Lower leg skin (tissue), 4 donors: ENCODE measurements at regions not wholly inside any gene's neighbourhood (a gene's known extent, or its start where the extent isn't known, plus 50 kb on each side); places are given as distances from the start of the nearest gene placed in this dataset.

ENCODE experiments used
- DNase-seq, 2 donors: peaks; one replicate each; pipeline ENCODE4 v3.0.0-alpha.2; 2019; ENCODE audit warnings: low spot score in 2 of 2
- H3K4me3 ChIP-seq: fragments of 200-600 bp; sonication (generic); 2 replicates; pipeline ENCODE4 v1.5.1; 2017; ENCODE audit warnings: mild to moderate bottlenecking, low read depth; ENCODE audit not compliant: poor library complexity, severe bottlenecking
- CTCF ChIP-seq, 3 donors: fragments of 450-650 bp; IDR thresholded peaks; one replicate each; pipeline ENCODE4 v1.5.1; 2016; ENCODE audit warnings: antibody characterized with exemption in 3 of 3, mild to moderate bottlenecking in 3 of 3, moderate library complexity in 2 of 3
- POLR2A ChIP-seq, 2 donors: fragments of 450-650 bp; IDR thresholded peaks; one replicate each; pipeline ENCODE4 v1.6.1; 2016 to 2017; ENCODE audit warnings: antibody characterized with exemption in 2 of 2, mild to moderate bottlenecking in 1 of 2, moderate library complexity in 1 of 2
- WGBS, 2 donors: methylation state at CpG; one replicate each; pipeline ENCODE4 v1.1.5; 2018; 5-methylcytosine and 5-hydroxymethylcytosine counted together
- intact Hi-C: fragments of 100-400 bp; cut with DNase I; formaldehyde crosslinking; loops from one replicate; pipeline ENCODE4 v1.15.0; 2023; ENCODE audit warnings: low total_unique reads

DNA sequence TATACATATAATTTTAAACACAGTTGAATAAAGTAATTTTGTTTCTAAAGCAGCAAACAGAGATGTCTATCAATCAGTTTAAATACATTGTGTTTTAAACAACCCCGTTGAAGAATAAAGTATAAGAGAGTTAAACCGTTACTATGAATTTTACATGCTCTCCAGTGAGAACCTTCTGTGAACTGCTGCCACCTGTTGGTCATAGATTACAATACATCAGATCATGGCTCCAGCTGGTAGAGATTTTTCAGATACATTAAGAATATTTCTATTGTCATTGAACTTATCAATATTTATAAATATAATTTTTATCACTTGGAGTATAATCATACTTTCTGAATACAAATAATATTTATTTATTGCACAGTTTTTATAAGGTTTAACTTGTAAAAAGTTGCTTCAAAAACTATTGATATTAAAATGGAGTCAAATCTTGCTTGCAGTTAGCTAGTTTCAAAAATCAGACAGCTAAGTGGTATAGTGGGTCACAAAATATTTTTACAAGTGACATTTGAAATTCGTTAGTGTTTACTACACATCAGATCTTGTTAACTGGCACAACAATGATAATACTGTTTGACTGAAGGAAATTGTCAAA lies 561.2 kb upstream of the PHF14 start:
- DNase-seq, result no peak
- WGBS, 2 donors, result 1 to 3% methylated on average over 3 of the region's 3 CpGs
- TF ChIP-seq CTCF (IDR thresholded peaks at IDR 0.05), result no peak
- TF ChIP-seq POLR2A (IDR thresholded peaks at IDR 0.05), result no peak
- no peak overlapping the region for H3K4me3 ChIP-seq
- intact Hi-C loops, result no loop called here

DNA sequence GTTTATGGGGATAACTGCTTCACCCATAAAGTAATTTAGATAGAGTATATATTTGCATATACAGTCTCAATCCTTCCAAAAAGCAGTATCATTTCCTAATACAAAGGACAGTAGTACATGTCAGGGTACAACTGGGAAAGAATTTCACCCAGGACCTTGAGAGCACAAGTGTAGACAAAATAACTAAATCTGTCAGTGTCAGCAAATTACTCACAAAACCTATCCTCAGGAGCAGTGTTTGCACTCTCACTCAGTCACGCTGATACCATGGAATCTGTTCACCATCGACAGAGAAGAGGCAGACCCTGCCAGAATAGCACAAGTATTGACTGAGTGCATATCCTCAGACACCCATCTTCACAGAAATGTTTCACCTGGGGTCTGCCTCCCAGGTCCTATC lies 554.7 kb upstream of the PHF14 start:
- intact Hi-C loops, result no loop called here
- H3K4me3 ChIP-seq, result no peak overlapping the region
- 59 to 65% methylated on average over 2 of the region's 2 CpGs for WGBS, 2 donors
- no peak for DNase-seq
- no peak for TF ChIP-seq CTCF (IDR thresholded peaks at IDR 0.05)
- TF ChIP-seq POLR2A (IDR thresholded peaks at IDR 0.05), result no peak

- DNase-seq, result no peak
- TF ChIP-seq POLR2A (IDR thresholded peaks at IDR 0.05) (no peak), CTCF (IDR thresholded peaks at IDR 0.05) (no peak)
- WGBS, 2 donors, result 21 to 31% methylated on average over 2 of the region's 2 CpGs
- intact Hi-C loops, result no loop called here
- no peak overlapping the region for H3K4me3 ChIP-seq
Observed at GRCh38 chr7:10429031-10429430, 544.6 kb upstream of the PHF14 start.

DNA sequence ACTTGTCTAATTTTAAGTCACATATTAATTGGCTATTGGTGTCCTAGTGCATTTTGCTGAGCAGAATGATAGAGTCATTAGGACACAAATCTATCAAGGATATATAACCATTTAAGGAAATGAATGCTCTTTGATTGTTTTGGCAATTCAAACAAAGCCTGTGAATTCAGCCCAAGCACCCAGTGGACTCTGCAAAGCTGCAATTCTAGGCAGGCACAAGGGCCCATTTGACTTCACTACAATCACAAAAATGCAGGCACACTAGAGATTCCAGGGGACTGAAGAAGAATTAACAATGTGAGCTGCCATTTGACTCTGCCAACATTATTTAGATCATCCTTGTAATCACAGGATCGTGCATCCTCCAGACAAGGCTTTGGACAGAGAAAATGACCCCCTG lies 544.2 kb upstream of the PHF14 start:
- H3K4me3 ChIP-seq, result no peak overlapping the region
- intact Hi-C loops, result no loop called here
- WGBS, 2 donors, result 33 to 50% methylated on average over 1 of the region's 1 CpG
- TF ChIP-seq CTCF (IDR thresholded peaks at IDR 0.05) (no peak), POLR2A (IDR thresholded peaks at IDR 0.05) (no peak)
- DNase-seq, result no peak

DNA sequence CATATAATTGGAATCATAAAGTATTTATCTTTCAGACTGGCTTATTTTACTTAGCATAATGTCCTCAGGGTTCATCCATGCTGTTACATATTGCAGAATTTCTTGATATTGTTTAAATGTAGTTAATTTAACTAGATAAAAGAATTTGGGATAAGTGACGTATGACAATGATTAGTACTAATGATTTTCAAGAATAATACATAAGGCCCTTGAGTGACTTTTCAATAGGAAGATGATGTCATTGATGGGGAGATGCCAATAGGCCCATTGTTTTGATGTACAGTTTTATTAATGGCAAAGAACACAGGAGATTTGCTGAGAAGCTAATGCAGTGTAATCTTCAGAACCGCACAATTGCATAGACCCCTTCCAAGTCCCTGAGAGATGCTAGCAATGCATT lies 537.4 kb upstream of the PHF14 start:
- H3K4me3 ChIP-seq, result no peak overlapping the region
- 83 to 90% methylated on average over 2 of the region's 2 CpGs for WGBS, 2 donors
- intact Hi-C loops, result no loop called here
- no peak for TF ChIP-seq POLR2A (IDR thresholded peaks at IDR 0.05)
- no peak for TF ChIP-seq CTCF (IDR thresholded peaks at IDR 0.05)
- DNase-seq, result no peak

DNA sequence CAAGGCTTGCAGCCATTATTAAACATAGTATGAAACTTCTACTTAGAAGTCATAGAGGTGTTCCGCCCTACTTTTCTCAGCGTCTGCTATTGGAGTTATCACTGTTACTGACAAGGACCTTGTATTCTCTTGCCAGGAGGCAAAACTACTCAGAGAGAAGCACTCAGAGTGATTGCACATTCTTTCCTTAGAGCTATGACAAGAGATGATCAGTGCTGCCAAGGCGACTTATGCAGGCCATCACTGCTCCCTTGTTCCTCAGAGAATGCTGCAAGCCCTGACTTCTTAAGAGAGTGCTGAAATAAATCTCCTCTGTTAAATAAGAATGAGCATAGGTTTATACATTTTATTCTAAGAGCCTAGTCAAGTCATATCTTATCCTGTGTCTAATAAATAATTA lies 534.6 kb upstream of the PHF14 start:
- H3K4me3 ChIP-seq, result no peak overlapping the region
- DNase-seq, result no peak
- no peak for TF ChIP-seq CTCF (IDR thresholded peaks at IDR 0.05)
- no peak for TF ChIP-seq POLR2A (IDR thresholded peaks at IDR 0.05)
- intact Hi-C loops, result no loop called here
- 42 to 56% methylated on average over 3 of the region's 3 CpGs for WGBS, 2 donors
